Tibial nerve (tissue), 3 donors: ENCODE measurements at regions not wholly inside any gene's neighbourhood (a gene's known extent, or its start where the extent isn't known, plus 50 kb on each side); places are given as distances from the start of the nearest gene placed in this dataset.

Experiments used
- POLR2A ChIP-seq, 2 donors: fragments of 450-650 bp; IDR thresholded peaks; one replicate each; pipeline ENCODE4 v1.6.1; 2017; ENCODE audit warnings: antibody characterized with exemption in 2 of 2, mild to moderate bottlenecking in 2 of 2, moderate library complexity in 2 of 2
- TF ChIP-seq, protein P1 (sequence below), 5 experiments: fragments of 200-600 bp in 3 of 5; fragments of 450-650 bp in 2 of 5; sonication (generic) in 3 of 5; IDR thresholded peaks; one replicate each; pipeline ENCODE4 v1.5.1; 2016 to 2019; ENCODE audit warnings: antibody characterized with exemption in 5 of 5, mild to moderate bottlenecking in 3 of 5, moderate library complexity in 2 of 5

DNA sequence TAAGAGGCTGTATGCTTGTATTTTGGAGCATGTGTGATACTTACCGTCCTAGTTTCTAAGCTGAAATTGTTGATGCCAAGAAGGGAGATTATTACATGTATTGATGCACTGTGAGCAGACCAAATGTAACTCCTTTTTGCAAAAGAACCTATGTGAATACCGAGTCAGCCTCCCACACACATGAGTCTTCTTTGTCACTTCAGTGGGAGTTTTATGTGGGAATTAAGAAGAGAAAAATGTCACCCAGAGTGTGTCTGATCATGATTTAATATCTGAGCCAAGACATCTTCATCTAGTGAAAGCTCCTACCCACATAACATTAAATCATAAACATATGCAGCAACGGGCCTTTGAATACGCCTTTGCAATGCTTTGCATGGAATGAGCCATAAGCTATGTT lies 380.3 kb upstream of the ACTBL2 start:
- TF ChIP-seq, protein P1, sequence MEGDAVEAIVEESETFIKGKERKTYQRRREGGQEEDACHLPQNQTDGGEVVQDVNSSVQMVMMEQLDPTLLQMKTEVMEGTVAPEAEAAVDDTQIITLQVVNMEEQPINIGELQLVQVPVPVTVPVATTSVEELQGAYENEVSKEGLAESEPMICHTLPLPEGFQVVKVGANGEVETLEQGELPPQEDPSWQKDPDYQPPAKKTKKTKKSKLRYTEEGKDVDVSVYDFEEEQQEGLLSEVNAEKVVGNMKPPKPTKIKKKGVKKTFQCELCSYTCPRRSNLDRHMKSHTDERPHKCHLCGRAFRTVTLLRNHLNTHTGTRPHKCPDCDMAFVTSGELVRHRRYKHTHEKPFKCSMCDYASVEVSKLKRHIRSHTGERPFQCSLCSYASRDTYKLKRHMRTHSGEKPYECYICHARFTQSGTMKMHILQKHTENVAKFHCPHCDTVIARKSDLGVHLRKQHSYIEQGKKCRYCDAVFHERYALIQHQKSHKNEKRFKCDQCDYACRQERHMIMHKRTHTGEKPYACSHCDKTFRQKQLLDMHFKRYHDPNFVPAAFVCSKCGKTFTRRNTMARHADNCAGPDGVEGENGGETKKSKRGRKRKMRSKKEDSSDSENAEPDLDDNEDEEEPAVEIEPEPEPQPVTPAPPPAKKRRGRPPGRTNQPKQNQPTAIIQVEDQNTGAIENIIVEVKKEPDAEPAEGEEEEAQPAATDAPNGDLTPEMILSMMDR (IDR thresholded peaks at IDR 0.05): no peak
- no peak for TF ChIP-seq POLR2A (IDR thresholded peaks at IDR 0.05)
